Stimulated activated naive CD8-positive, alpha-beta T cell treated with anti-CD3 and anti-CD28 coated beads, Interleukin-15, Interleukin-2, amounts not matched to agents 100 ng/mL and 50 ng/mL, for 24 hours (primary cell): ENCODE measurements at regions not wholly inside any gene's neighbourhood (a gene's known extent, or its start where the extent isn't known, plus 50 kb on each side); places are given as distances from the start of the nearest gene placed in this dataset.

Experiments
- H3K27ac Mint-ChIP-seq: one replicate; pipeline ENCODE4 v1.8.0; 2021; ENCODE audit warnings: mild to moderate bottlenecking, mixed read lengths
- H3K27me3 Mint-ChIP-seq: one replicate; pipeline ENCODE4 v1.8.0; 2021; ENCODE audit warnings: mixed read lengths
- H3K36me3 Mint-ChIP-seq: one replicate; pipeline ENCODE4 v1.8.0; 2021; ENCODE audit warnings: low read depth, mixed read lengths
- H3K4me1 Mint-ChIP-seq: one replicate; pipeline ENCODE4 v1.8.0; 2021; ENCODE audit warnings: low read depth, mixed read lengths
- H3K4me3 Mint-ChIP-seq: one replicate; pipeline ENCODE4 v1.8.0; 2021; ENCODE audit warnings: mild to moderate bottlenecking, mixed read lengths
- H3K9me3 Mint-ChIP-seq: one replicate; pipeline ENCODE4 v1.8.0; 2021; ENCODE audit warnings: mixed read lengths

DNA sequence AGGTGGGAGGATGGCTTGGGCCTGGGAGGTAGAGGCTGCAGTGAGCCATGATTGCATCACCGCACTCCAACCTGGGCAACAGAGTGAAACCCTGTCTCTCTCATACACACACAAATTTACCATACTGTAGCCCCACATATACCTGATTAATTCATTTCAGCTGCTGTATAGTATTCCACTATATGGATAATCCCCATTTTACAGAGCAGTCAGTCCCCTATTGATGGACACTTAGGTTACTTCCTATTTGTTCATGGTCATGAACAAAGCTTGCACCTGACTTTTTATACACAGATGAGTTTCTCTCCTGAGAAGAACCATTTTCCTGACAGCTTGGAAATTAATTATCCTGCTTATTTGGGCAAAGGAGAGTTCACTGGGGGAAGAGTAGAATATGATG lies 59.2 kb downstream of the EMX2 start:
- H3K4me1 Mint-ChIP-seq: no peaks in the 10 kb centered on the region
- H3K36me3 Mint-ChIP-seq: no peaks in the 10 kb centered on the region
- H3K27me3 Mint-ChIP-seq: peaks cover 19% of the 10 kb centered on the region
- no peak overlapping the region for H3K27ac Mint-ChIP-seq
- no peak overlapping the region for H3K4me3 Mint-ChIP-seq
- no peaks in the 10 kb centered on the region for H3K9me3 Mint-ChIP-seq

DNA sequence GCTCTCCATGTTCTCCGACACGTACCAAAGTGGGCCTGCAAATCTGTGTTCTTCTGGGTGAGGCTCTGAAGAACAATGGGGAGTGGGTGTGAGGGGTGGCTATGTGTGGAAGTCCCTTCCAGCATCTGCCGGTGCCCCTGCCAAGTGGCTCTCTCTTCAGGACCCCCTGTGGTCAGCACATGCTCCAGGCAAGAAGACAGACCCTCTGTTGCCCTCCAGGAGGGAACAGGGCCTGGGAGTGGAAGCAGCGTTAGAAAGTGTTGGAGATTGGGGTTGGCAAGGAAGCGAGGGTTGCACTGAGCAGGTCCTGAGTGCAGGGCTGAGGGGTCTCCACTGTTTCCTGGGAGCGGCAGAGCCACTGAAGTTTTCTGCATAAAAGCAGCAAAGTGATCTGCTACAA lies 60.5 kb downstream of the EMX2 start:
- Mint-ChIP-seq H3K27ac (no peak overlapping the region), H3K9me3 (no peaks in the 10 kb centered on the region), H3K4me3 (no peak overlapping the region), H3K4me1 (no peaks in the 10 kb centered on the region), H3K27me3 (peaks cover 16% of the 10 kb centered on the region), H3K36me3 (no peaks in the 10 kb centered on the region)

DNA sequence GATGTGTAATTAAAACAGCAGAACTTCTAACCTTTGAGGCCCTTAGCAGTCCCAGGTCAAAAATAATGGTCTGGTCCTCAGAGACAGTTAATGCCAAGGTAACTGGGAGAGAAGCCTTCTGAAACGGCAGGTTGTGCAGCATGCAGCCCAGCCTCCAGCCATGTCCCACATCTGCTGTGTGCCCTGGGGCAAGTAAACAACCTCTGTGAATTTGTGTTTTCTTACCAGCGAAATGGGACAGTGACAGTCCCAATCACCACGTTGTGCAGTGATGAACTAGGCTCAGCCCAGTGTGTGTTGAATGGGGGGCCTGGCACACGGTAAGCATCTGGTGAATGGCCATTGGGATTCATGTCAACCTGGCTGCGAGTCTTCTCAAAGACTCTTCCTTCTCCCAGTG lies 61.2 kb downstream of the EMX2 start:
- Mint-ChIP-seq H3K27me3 (peaks cover 14% of the 10 kb centered on the region), H3K4me3 (no peak overlapping the region), H3K4me1 (no peaks in the 10 kb centered on the region), H3K9me3 (no peaks in the 10 kb centered on the region), H3K36me3 (no peaks in the 10 kb centered on the region), H3K27ac (no peak overlapping the region)

DNA sequence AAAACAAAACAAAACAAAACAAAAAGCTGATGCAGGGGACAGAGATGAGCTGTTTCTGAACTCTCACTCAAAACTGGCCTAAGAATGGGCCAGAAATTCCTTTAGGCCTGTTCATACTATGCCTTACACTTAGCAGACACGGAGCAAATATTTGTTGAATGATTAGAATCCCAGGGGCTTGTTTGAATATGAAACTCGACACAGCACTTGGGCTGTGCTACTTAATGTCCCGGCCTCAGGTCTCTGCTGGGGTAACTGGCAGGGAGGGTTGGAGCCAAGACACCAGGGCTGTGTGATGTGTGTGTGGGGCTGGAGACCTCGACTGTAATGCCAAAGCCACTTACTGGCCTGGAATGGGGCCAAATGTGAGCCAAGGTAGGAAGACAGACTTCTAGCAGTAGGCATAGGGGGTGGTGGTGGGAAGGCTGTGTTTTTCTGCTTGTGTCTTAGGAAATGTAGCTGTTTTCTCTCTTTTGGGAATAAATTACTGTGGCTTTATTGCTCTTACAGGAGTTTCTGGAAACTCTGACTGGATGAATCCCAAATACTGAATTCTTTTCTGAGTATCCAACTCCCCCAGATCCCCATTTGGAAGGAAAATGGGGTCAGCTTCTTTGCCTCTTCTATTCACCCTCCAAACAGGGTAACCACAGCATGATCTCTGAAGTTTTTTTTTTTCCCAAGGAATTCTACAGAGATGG lies 66.7 kb downstream of the EMX2 start:
- no peaks in the 10 kb centered on the region for H3K36me3 Mint-ChIP-seq
- peaks cover 4% of the 10 kb centered on the region for H3K27me3 Mint-ChIP-seq
- H3K27ac Mint-ChIP-seq: no peak overlapping the region
- no peaks in the 10 kb centered on the region for H3K9me3 Mint-ChIP-seq
- no peak overlapping the region for H3K4me3 Mint-ChIP-seq
- no peaks in the 10 kb centered on the region for H3K4me1 Mint-ChIP-seq

DNA sequence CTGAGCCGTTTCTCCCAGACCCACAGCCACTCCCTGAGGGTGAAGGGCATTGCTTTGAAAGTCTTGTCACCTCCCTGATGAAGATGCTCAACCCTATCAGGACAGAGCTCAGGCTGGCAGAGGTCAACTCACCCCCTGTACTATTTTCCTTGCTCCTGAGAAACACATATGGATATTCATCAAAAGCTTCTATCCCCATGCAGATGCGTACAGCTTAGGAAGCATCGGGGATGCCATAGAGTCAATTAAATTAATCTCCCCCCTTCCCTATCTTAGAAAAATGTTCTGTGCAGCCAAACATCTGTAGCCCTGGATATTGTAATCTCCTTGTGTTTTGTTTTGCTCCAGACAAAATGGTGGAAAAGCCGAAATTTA lies 67.2 kb downstream of the EMX2 start:
- H3K27ac Mint-ChIP-seq: no peak overlapping the region
- peaks cover 1% of the 10 kb centered on the region for H3K27me3 Mint-ChIP-seq
- no peaks in the 10 kb centered on the region for H3K9me3 Mint-ChIP-seq
- no peaks in the 10 kb centered on the region for H3K36me3 Mint-ChIP-seq
- H3K4me1 Mint-ChIP-seq: no peaks in the 10 kb centered on the region
- H3K4me3 Mint-ChIP-seq: no peak overlapping the region

DNA sequence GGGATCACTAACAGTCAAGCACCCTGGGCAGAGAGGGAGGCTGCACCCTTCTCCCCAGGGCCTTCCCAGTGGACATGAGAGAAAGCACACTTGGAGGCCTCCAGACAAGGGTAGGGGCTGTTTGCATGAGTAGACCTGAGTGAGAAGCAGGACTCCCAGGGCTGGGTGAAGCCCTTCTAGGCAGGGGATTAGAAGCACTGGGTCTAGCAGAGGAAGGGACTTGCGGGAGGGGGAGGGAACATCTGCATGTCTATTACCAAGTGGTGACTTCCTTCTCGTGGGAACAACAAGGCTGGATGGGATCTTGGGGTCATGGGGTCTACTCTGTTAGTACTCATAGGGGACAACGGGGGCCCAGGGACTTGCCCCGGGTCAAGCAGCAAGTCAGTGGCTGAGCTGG lies 67.8 kb downstream of the EMX2 start:
- Mint-ChIP-seq H3K27ac (no peak overlapping the region), H3K9me3 (no peaks in the 10 kb centered on the region), H3K4me3 (no peak overlapping the region), H3K27me3 (no peaks in the 10 kb centered on the region), H3K4me1 (no peaks in the 10 kb centered on the region), H3K36me3 (no peaks in the 10 kb centered on the region)

DNA sequence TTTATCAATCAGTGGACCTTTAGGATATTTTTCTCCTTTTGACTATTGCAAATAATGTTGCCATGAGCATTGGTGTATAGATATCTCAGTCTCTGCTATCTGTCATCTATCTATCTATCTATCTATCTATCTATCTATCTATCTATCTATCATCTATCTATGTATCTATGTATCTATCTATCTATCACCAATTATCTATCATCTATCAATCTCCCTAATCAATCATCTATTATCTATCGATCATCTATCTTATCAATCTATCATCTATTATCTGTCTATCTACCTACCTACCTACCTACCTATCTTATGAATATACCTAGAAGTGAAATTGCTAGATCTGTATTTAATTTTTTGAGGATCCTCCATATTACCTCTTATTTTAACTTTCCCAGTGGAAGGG lies 69.6 kb downstream of the EMX2 start:
- H3K27ac Mint-ChIP-seq: no peak overlapping the region
- no peak overlapping the region for H3K4me3 Mint-ChIP-seq
- H3K27me3 Mint-ChIP-seq: peaks cover 4% of the 10 kb centered on the region
- no peaks in the 10 kb centered on the region for H3K9me3 Mint-ChIP-seq
- H3K4me1 Mint-ChIP-seq: no peaks in the 10 kb centered on the region
- H3K36me3 Mint-ChIP-seq: no peaks in the 10 kb centered on the region

DNA sequence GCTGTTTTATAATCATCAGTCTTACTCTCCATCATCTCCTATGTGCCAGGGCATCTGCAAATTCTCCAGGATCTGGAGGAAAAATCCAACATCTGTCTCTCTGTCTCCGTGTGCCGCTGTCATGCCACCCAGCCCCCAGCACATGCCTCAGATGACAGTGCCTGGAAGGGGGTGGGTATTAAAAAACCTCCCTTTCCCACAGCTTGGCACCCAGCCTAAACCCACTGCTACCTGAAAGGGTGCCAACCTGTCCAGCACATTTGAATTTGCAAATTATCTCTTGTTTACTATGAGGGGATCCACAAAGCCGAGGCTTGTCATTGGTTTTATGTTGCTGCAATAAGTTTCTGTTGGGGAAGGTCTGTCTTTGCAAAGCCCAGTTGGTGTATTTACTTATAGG lies 73.1 kb downstream of the EMX2 start:
- no peak overlapping the region for H3K4me3 Mint-ChIP-seq
- H3K9me3 Mint-ChIP-seq: no peaks in the 10 kb centered on the region
- H3K36me3 Mint-ChIP-seq: no peaks in the 10 kb centered on the region
- peaks cover 8% of the 10 kb centered on the region for H3K27me3 Mint-ChIP-seq
- H3K4me1 Mint-ChIP-seq: no peaks in the 10 kb centered on the region
- no peak overlapping the region for H3K27ac Mint-ChIP-seq

DNA sequence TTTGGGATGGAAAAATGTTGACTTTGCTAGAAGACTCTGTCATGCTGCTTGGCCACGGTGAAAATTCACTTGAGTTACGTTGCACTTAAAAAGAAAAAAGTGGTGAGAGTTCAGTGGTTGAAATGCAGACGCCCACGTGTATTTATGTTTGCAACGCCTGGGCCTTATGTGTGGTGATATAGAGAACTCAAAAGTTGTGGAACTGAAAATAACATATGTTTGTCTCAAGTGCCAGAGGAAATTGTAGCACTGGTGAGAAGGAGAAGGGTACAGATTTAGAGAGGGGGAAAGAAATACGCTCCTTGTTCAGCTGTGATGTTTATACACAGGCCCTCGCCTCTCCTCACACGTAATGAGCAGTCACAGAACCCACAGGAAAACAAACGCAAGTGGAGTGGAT lies 73.6 kb downstream of the EMX2 start:
- H3K27me3 Mint-ChIP-seq: peaks cover 12% of the 10 kb centered on the region
- H3K27ac Mint-ChIP-seq: no peak overlapping the region

DNA sequence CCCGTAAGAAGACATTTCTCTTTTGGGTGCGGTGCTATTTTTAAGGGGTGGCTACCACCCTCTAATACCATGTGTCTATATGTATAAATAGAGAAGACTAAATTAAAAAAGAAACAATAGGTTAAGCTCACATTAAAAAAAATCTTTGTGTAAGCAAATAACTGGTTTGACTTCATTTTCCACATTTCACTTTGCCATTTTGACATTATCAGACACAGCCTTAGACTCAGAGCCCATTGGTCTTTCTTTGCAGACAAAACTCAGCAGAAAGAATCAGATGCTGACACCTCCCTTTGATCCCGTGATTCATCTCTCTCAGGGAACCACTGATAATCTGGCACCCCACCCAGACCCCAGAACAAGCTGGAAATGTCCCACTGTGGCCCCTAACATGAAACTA lies 74.5 kb downstream of the EMX2 start:
- H3K36me3 Mint-ChIP-seq: no peaks in the 10 kb centered on the region
- no peak overlapping the region for H3K4me3 Mint-ChIP-seq
- no peak overlapping the region for H3K27ac Mint-ChIP-seq
- peaks cover 16% of the 10 kb centered on the region for H3K27me3 Mint-ChIP-seq
- H3K4me1 Mint-ChIP-seq: no peaks in the 10 kb centered on the region
- H3K9me3 Mint-ChIP-seq: no peaks in the 10 kb centered on the region

More for the DNA sequence above, 73.6 kb downstream of the EMX2 start:
- no peaks in the 10 kb centered on the region for H3K36me3 Mint-ChIP-seq
- no peak overlapping the region for H3K4me3 Mint-ChIP-seq
- no peaks in the 10 kb centered on the region for H3K4me1 Mint-ChIP-seq
- no peaks in the 10 kb centered on the region for H3K9me3 Mint-ChIP-seq

DNA sequence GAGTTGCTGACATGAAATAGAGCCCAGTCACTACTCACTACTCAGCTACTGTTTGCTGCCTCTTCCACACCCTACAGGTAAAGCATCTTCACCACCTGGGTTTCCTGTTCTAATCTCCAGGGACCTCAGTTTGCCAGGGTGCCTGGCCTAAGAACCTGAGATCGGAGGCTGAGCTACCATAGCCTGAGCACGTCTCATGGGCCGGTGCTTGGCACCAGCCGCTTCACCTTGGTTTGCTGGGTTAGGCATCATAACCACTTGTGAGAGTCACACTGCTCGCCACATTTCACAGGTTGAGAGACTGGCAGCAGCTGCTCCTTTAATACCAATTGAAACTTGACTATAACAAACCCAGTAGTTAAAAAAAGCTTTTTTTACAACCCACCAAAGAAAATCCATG lies 75.1 kb downstream of the EMX2 start:
- Mint-ChIP-seq H3K9me3 (no peaks in the 10 kb centered on the region), H3K4me1 (no peaks in the 10 kb centered on the region), H3K27ac (no peak overlapping the region), H3K4me3 (no peak overlapping the region), H3K36me3 (no peaks in the 10 kb centered on the region), H3K27me3 (peaks cover 21% of the 10 kb centered on the region)

DNA sequence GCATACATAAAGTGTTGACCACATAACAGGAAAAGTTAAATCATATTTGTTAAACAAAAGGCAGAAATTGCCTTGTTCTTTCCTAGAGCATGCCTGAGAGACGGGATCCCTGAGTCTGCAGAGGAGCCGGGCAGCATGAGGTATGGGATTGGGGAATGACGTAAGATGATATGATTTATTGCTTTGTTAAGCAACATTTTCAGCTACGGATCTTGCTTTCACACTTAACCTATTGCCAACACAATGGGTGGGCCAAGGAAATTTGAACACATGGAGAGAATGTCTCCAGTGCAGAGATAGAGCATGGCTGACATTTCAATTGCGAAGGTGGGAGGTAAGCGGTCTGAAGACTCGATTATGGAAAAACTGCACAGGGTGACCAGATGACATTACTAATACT lies 76.7 kb downstream of the EMX2 start:
- H3K4me1 Mint-ChIP-seq: no peaks in the 10 kb centered on the region
- H3K4me3 Mint-ChIP-seq: no peak overlapping the region
- H3K9me3 Mint-ChIP-seq: no peaks in the 10 kb centered on the region
- no peak overlapping the region for H3K27ac Mint-ChIP-seq
- H3K27me3 Mint-ChIP-seq: peaks cover 26% of the 10 kb centered on the region
- no peaks in the 10 kb centered on the region for H3K36me3 Mint-ChIP-seq

DNA sequence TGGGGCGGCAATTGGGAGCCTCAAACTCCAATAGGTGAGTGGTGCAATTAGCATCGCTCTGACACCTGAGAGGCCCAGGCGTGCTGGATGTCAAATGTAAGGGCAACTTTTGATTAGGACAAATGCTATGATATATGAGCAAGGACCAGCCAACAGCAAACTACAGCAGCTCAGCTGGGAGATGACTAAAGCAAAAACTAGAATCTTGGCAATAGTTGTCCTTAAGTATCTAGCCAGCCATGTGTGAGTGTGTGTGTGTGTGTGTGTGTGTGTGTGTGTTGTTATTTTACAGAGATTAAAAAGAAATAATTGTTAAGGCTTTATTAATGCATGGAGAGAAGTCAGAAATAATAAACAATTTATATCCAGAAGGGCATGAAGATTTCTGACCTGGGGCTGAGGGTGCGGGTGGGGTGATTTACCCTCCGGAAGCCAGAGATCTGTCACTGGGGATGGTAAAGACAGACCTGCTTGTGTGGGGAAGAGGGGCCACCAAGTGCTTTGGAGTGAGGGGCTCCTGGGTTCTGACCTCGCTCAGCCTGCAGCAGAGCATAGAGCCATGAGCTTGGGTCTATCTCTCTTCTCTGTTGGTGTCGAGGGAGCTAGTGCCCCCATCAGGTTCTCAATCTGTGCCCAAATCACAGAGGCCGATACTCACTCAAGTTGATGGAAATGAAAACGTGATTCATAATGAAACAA lies 77.3 kb downstream of the EMX2 start:
- H3K4me3 Mint-ChIP-seq: no peak overlapping the region
- no peak overlapping the region for H3K27ac Mint-ChIP-seq
- no peaks in the 10 kb centered on the region for H3K36me3 Mint-ChIP-seq
- H3K9me3 Mint-ChIP-seq: no peaks in the 10 kb centered on the region
- peaks cover 29% of the 10 kb centered on the region for H3K27me3 Mint-ChIP-seq
- H3K4me1 Mint-ChIP-seq: no peaks in the 10 kb centered on the region

DNA sequence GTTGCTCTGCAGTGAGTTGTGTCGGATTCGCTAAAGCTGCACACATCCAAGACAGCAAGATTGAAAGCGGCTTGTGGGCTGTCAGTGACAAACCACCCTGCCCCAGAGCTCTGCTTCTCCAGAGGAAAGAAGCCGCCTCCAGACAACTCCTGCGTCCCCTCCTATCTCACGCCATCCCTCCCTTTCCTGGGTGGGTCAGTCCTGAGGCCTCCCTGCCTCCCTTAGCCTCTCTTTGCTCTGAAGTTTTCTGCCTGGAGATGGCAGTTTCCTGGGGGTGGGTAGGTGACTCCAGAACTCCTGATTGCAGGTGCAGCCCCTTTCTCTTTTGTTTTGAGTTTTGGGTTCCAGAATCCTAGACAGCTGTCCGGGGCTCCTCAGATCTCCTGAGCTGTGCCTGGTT lies 78.7 kb downstream of the EMX2 start:
- Mint-ChIP-seq H3K27ac (no peak overlapping the region), H3K27me3 (peaks cover 33% of the 10 kb centered on the region), H3K36me3 (no peaks in the 10 kb centered on the region), H3K4me3 (no peak overlapping the region), H3K9me3 (no peaks in the 10 kb centered on the region), H3K4me1 (no peaks in the 10 kb centered on the region)

DNA sequence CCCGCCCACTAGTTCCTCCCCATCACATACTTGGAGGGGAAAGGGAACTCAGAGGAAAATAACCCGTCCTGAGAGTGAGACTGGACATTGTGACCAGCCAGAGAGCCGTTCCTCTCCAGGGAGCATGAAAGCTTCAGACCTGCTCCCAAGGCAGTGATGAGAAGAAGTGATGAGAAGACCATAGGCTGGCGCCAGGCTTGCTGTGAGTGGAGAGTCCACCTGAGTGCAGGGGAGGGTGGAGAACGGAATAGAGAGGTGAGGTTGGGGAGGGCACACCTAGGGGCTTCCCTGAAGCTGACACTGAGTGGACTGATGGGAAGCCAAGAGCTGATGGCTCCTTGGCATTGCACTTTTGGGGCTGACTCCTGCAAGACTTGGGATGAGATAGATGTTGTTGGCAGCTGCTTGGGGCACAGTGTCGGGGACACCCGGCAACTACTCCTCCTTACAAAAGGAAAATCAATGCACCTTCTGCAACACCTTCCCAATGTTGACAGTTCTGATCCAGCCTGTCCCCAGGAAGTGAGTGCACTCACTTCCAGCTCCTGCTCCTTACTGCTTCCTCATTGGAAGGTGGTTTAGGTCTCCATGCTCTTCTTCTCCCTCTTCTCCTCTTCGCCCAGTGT lies 79.4 kb downstream of the EMX2 start:
- H3K9me3 Mint-ChIP-seq: no peaks in the 10 kb centered on the region
- H3K27ac Mint-ChIP-seq: no peak overlapping the region
- H3K4me3 Mint-ChIP-seq: no peak overlapping the region
- H3K27me3 Mint-ChIP-seq: peaks cover 33% of the 10 kb centered on the region
- no peaks in the 10 kb centered on the region for H3K36me3 Mint-ChIP-seq
- H3K4me1 Mint-ChIP-seq: no peaks in the 10 kb centered on the region
